GM12878 (cell line): ENCODE measurements at regions not wholly inside any gene's neighbourhood (a gene's known extent, or its start where the extent isn't known, plus 50 kb on each side); places are given as distances from the start of the nearest gene placed in this dataset.

Source experiments
- ATAC-seq: fragments of 200-7000 bp; cut with Tn5 transposase; 3 replicates; pipeline ENCODE4 v1.9.1; 2020; ENCODE audit warnings: mild to moderate bottlenecking, moderate library complexity
- BruUV-seq: library from RNA; stranded (reverse); fragments of 400-500 nt; replicated peaks from 2 replicates; lab custom pipeline; 2021; lab: Mats Ljungman, UMichigan
- CTCF ChIA-PET: fragments of 300-600 bp; sonication (Branson Sonifier 250); formaldehyde crosslinking; extraction: SDS; loops from one replicate; lab custom pipeline; 2021; ENCODE audit warnings: inconsistent platforms; lab: Yijun Ruan, JAX
- POLR2A ChIA-PET: fragments of 350-600 bp; formaldehyde crosslinking; extraction: SDS; loops from one replicate; lab custom pipeline; 2021; ENCODE audit warnings: inconsistent platforms; lab: Charles Lee
- RAD21 ChIA-PET: fragments of 300-600 bp; sonication (Branson Sonifier 250); formaldehyde crosslinking; loops from one replicate; lab custom pipeline; 2023; ENCODE audit warnings: antibody characterized with exemption; ENCODE audit not compliant: unreplicated experiment; lab: Charles Lee
- SMC1A ChIA-PET: fragments of 300-600 bp; sonication (Branson Sonifier 250); formaldehyde crosslinking; loops from one replicate; lab custom pipeline; 2023; ENCODE audit not compliant: unreplicated experiment, uncharacterized antibody; lab: Charles Lee
- DNase-seq: peaks from one replicate; pipeline ENCODE4 v3.0.0-alpha.2; 2011; ENCODE audit warnings: low read depth, low spot score
- FAIRE-seq: peaks from 3 replicates; lab custom pipeline; 2011; peaks lifted over from hg19 to GRCh38; lab: Jason Lieb, UNC
- H2AFZ ChIP-seq: 2 replicates; pipeline ENCODE4 v1.6.0; 2011; ENCODE audit warnings: low read depth, low read length, control low read depth; ENCODE audit not compliant: control insufficient read depth
- H3K27ac ChIP-seq: 2 replicates; pipeline ENCODE4 v1.5.1; 2011; ENCODE audit warnings: control low read depth; ENCODE audit not compliant: control insufficient read depth, insufficient read depth
- H3K27me3 ChIP-seq, 2 experiments: replicated peaks in 1 of 2; 2 replicates each; pipeline versions ENCODE4 v1.6.0 to v1.6.1; 2011; ENCODE audit warnings: low read length in 1 of 2; ENCODE audit not compliant: control insufficient read depth in 2 of 2, insufficient read depth in 2 of 2
- H3K36me3 ChIP-seq, 2 experiments: 2 replicates each; pipeline ENCODE4 v1.5.1; 2011; ENCODE audit warnings: low read length in 1 of 2; ENCODE audit not compliant: control insufficient read depth in 2 of 2, insufficient read depth in 2 of 2
- H3K4me1 ChIP-seq: 2 replicates; pipeline ENCODE4 v1.6.1; 2011; ENCODE audit warnings: mild to moderate bottlenecking, low read length, moderate library complexity, mixed read lengths; ENCODE audit not compliant: control insufficient read depth, insufficient read depth
- H3K4me2 ChIP-seq: 2 replicates; pipeline ENCODE4 v1.6.0; 2011; ENCODE audit warnings: control low read depth; ENCODE audit not compliant: control insufficient read depth, insufficient read depth
- H3K4me3 ChIP-seq: fragments of 200-600 bp; sonication (generic); 2 replicates; pipeline ENCODE4 v1.5.1; 2016
- H3K79me2 ChIP-seq: 2 replicates; pipeline ENCODE4 v1.6.0; 2011; ENCODE audit warnings: low read length; ENCODE audit not compliant: control insufficient read depth, insufficient read depth
- H3K9ac ChIP-seq: 2 replicates; pipeline ENCODE4 v1.8.0; 2011; ENCODE audit warnings: low read length, control low read depth, mixed read lengths; ENCODE audit not compliant: control insufficient read depth, insufficient read depth
- H3K9me3 ChIP-seq: replicated peaks from 3 replicates; pipeline ENCODE4 v1.5.1; 2011; ENCODE audit warnings: mild to moderate bottlenecking, low read length; ENCODE audit not compliant: control insufficient read depth, insufficient read depth
- H4K20me1 ChIP-seq: 2 replicates; pipeline ENCODE4 v1.6.0; 2011; ENCODE audit not compliant: control insufficient read depth, insufficient read depth
- BACH1 ChIP-seq: fragments of 450-650 bp; IDR thresholded peaks from 2 replicates; pipeline ENCODE4 v1.6.1; 2017; ENCODE audit warnings: mild to moderate bottlenecking, borderline replicate concordance
- BRCA1 ChIP-seq: IDR thresholded peaks from 2 replicates; pipeline ENCODE4 v1.6.1; 2011; ENCODE audit warnings: low read depth, low read length, improper control_type of control experiment
- CREM ChIP-seq: IDR thresholded peaks from 2 replicates; pipeline ENCODE4 v1.6.1; 2014; ENCODE audit warnings: antibody characterized with exemption, low read depth
- EGR1 ChIP-seq, 2 experiments: IDR thresholded peaks; 1 replicate in 1 of 2; 2 replicates in 1 of 2; pipeline ENCODE4 v1.6.1; 2011 to 2012; ENCODE audit warnings: low read depth in 2 of 2, low read length in 2 of 2, borderline replicate concordance in 1 of 2, mild to moderate bottlenecking in 1 of 2, moderate library complexity in 1 of 2
- ETV6 ChIP-seq, 2 experiments: fragments of 450-650 bp in 1 of 2; IDR thresholded peaks in 1 of 2; conservative IDR thresholded peaks in 1 of 2; 2 replicates each; pipeline ENCODE4 v1.6.1; 2014; ENCODE audit warnings: antibody characterized with exemption in 1 of 2, borderline replicate concordance in 1 of 2, low read depth in 1 of 2, mild to moderate bottlenecking in 1 of 2, moderate library complexity in 1 of 2
- FOS ChIP-seq: IDR thresholded peaks from 3 replicates; pipeline ENCODE4 v1.6.1; 2011; ENCODE audit warnings: borderline replicate concordance; ENCODE audit not compliant: insufficient read length; ENCODE audit errors: extremely low read depth
- HDAC2 ChIP-seq: fragments of 200-600 bp; sonication (generic); IDR thresholded peaks from 2 replicates; pipeline ENCODE4 v1.6.1; 2017
- RAD21 ChIP-seq: IDR thresholded peaks from 2 replicates; pipeline ENCODE4 v1.6.1; 2011; ENCODE audit warnings: mild to moderate bottlenecking, low read depth, low read length, moderate library complexity; ENCODE audit not compliant: insufficient read depth
- SREBF2 ChIP-seq: IDR thresholded peaks from 2 replicates; pipeline ENCODE4 v1.6.1; 2012; ENCODE audit warnings: mild to moderate bottlenecking, low read length
- ZNF384 ChIP-seq: IDR thresholded peaks from 2 replicates; pipeline ENCODE4 v1.6.1; 2012; ENCODE audit warnings: low read depth, mild to moderate bottlenecking, low read length, improper control_type of control experiment, borderline replicate concordance
- WGBS: methylation state at CpG from one replicate; pipeline ENCODE4 v1.1.6; 2016; ENCODE audit warnings: low lambda C conversion rate; ENCODE audit not compliant: insufficient replicate concordance, insufficient coverage; ENCODE audit errors: missing lambda C conversion rate; 5-methylcytosine and 5-hydroxymethylcytosine counted together
- in situ Hi-C: fragments of 300-500 bp; cut with MboI; formaldehyde crosslinking; loops from 9 replicates; pipeline ENCODE4 v1.14.3; 2018; ENCODE audit warnings: mixed read lengths
- intact Hi-C: fragments of 100-400 bp; cut with micrococcal nuclease; formaldehyde crosslinking; loops from one replicate; pipeline ENCODE4 v1.14.2; 2022; ENCODE audit not compliant: unreplicated experiment

- POLR2A ChIA-PET: no interaction called here
- in situ Hi-C loops: no loop called here
- H3K36me3 ChIP-seq: no peaks in the 10 kb centered on the region
- H3K27me3 ChIP-seq: no peaks in the 10 kb centered on the region
- H3K4me1 ChIP-seq: no peaks in the 10 kb centered on the region
- CTCF ChIA-PET: interaction anchor here (0.5 kb wide), 1 partner anchor 1826 kb away, joined by 3 read pairs; no protein-coding TSS in a partner anchor
- no peak for ATAC-seq
- TF ChIP-seq BRCA1: no peak
- TF ChIP-seq ETV6 (conservative IDR thresholded peaks at IDR 0.05 in 1 of 2, IDR thresholded peaks at IDR 0.05 in 1 of 2; ENCODE audit: borderline replicate concordance in 1 of 2, low read depth in 1 of 2): no peak
- TF ChIP-seq SREBF2: no peak
- TF ChIP-seq HDAC2: no peak
- TF ChIP-seq RAD21: no peak
- no peak for TF ChIP-seq CREM
- TF ChIP-seq ZNF384: no peak
- TF ChIP-seq BACH1: no peak
- TF ChIP-seq EGR1 (IDR thresholded peaks at IDR 0.05; ENCODE audit: borderline replicate concordance in 1 of 2, low read depth in 2 of 2, low read length in 2 of 2): no peak
- TF ChIP-seq FOS: no peak
- WGBS: 18% methylated on average over 5 of the region's 5 CpGs
- BruUV-seq: no TSS peak
- DNase-seq: no peak
- H3K27ac ChIP-seq: no peak overlapping the region
- no peaks in the 10 kb centered on the region for H3K79me2 ChIP-seq
- SMC1A ChIA-PET: no interaction called here
- no peak for FAIRE-seq
- RAD21 ChIA-PET: no interaction called here
- no peak overlapping the region for H3K4me3 ChIP-seq
- no peaks in the 10 kb centered on the region for H4K20me1 ChIP-seq
- intact Hi-C loops: no loop called here
- H3K9ac ChIP-seq: no peak overlapping the region
- no peak overlapping the region for H2AFZ ChIP-seq
- H3K9me3 ChIP-seq: no peaks in the 10 kb centered on the region
- H3K4me2 ChIP-seq: no peak overlapping the region
Observed at GRCh38 chr6:8608737-8609136, 173.4 kb upstream of the SLC35B3 start.
